NCI-H1048 (cell line): ENCODE measurements at regions not wholly inside any gene's neighbourhood (a gene's known extent, or its start where the extent isn't known, plus 50 kb on each side); places are given as distances from the start of the nearest gene placed in this dataset.
"Not testable (repeated sequence)": the region's sequence is repeated elsewhere in the genome, so short reads cannot be mapped to it uniquely, and the experiment has no call there.

Experiments used
- DNase-seq: peaks from one replicate; lab custom pipeline; 2025; lab: John Stamatoyannopoulos, UW

GRCh38 chr2:36302911-36303310, 52.7 kb upstream of the CRIM1 start:
- DNase-seq: no peak

GRCh38 chr2:36301843-36302242, 53.7 kb upstream of the CRIM1 start:
- no peak for DNase-seq

- no peak for DNase-seq
Measured at GRCh38 chr2:36300697-36301096, 54.9 kb upstream of the CRIM1 start.

GRCh38 chr2:36296798-36297197, 58.8 kb upstream of the CRIM1 start:
- no peak for DNase-seq

GRCh38 chr2:36294316-36294721, 61.3 kb upstream of the CRIM1 start:
- DNase-seq: no peak

GRCh38 chr2:36290306-36290856, 65.2 kb upstream of the CRIM1 start:
- DNase-seq: no peak

GRCh38 chr2:36289731-36290130, 65.8 kb upstream of the CRIM1 start:
- no peak for DNase-seq

- no peak for DNase-seq
Measured at GRCh38 chr2:36287363-36288275, 68.0 kb upstream of the CRIM1 start.

GRCh38 chr2:36279506-36279905, 76.1 kb upstream of the CRIM1 start:
- not testable (repeated sequence) for DNase-seq

GRCh38 chr2:36277881-36278523, 77.6 kb upstream of the CRIM1 start:
- no peak for DNase-seq

GRCh38 chr2:36277146-36277808, 78.3 kb upstream of the CRIM1 start:
- no peak for DNase-seq

- no peak for DNase-seq
Measured at GRCh38 chr2:36271266-36271665, 84.3 kb upstream of the CRIM1 start.

- DNase-seq: no peak
Measured at GRCh38 chr2:36270758-36271157, 84.8 kb upstream of the CRIM1 start.

GRCh38 chr2:36267194-36267593, 88.4 kb upstream of the CRIM1 start:
- DNase-seq: no peak

- DNase-seq: no peak
Measured at GRCh38 chr2:36266536-36267121, 88.9 kb upstream of the CRIM1 start.

GRCh38 chr2:36262581-36262980, 93.0 kb upstream of the CRIM1 start:
- DNase-seq: no peak

- DNase-seq: no peak
Measured at GRCh38 chr2:36255863-36256262, 99.7 kb upstream of the CRIM1 start.

- no peak for DNase-seq
Measured at GRCh38 chr2:36253086-36253485, 102.5 kb upstream of the CRIM1 start.

GRCh38 chr2:36246320-36246990, 109.1 kb upstream of the CRIM1 start:
- DNase-seq: no peak

- DNase-seq: no peak
Measured at GRCh38 chr2:36245651-36246050, 109.9 kb upstream of the CRIM1 start.

- no peak for DNase-seq
Measured at GRCh38 chr2:36238106-36238505, 117.5 kb upstream of the CRIM1 start.

GRCh38 chr2:36235882-36236281, 119.7 kb upstream of the CRIM1 start:
- DNase-seq: no peak
